ENCODE measurements at regions not wholly inside any gene's neighbourhood (a gene's known extent, or its start where the extent isn't known, plus 50 kb on each side); places are given as distances from the start of the nearest gene placed in this dataset.

DNA sequence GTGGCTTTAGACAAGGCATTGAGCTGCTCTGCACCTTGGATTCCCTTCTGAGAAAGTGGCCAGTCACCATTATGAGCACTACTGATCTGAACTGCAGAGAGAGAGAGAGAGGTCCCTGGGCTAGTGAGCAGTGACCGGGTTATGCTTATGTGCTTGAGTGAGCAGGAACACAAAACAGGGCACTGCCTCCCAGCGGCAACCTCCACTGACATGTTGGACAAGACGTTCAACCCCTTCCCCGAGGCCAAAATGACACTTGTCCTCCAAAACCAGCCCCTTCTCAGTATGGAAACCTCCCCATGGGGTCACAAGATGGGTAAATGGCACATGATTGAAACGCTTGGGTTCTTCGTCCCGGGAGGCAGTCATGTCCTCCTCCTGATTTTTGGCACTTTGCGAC lies 339.4 kb upstream of the ZMIZ1 start:
- no peak for DNase-seq

DNA sequence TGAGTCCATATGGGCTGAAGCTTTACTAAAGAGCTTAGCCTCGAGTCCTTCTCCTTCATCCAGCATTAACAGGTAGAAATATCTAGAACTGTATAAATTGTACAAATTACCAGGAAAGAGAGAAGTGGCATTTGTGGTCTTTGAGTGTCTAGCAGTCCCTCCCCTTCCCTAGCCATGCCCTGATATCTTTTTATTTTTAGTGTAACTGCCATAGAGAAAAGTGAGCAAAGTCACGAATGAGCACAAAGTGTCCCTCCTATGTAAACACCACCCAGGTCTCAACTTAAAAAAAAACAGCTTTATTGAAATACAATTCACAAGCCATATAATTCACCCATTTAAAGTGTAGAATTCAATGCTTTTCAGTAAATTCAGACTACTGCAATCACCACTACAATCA lies 339.0 kb upstream of the ZMIZ1 start:
- DNase-seq: no peak

DNA sequence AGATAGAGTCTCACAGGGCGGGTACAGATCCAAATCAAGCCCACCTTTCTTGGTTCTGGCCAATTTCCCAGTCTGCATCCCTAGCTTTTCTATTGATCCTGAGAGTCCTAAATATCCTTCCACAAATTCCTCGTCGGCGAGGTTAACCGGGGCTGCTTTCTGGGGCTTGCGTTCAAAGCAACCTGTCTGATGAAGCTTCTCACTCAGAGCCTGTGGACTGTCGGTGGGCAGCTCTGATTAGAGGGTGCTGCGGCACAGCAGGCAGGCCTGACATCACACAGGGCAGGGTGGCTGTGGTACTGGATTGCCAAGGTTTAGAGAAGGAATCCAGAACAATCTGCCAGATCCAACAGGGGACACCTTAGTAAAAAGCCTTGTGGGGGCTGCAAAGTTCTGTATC lies 338.0 kb upstream of the ZMIZ1 start:
- no peak for DNase-seq

DNA sequence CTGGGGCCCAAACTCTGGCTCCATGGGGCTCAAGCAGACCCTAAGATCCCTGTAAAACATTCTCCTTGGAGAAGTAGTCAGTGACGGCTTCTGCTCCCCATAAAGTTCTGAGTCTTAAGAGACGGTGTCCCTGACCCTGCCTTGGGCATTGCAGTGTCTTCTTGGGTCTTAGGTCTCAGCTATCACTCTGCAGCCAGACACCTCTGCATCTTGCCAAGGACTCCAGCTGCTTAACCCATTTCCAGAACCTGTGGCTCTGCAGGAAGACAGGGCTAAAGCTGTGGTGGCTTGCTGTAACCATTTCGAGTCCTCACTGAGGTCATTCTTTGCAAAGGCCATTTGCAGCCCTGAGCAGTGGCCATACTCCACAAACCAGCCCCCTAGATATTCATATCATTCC lies 337.1 kb upstream of the ZMIZ1 start:
- no peak for DNase-seq

DNA sequence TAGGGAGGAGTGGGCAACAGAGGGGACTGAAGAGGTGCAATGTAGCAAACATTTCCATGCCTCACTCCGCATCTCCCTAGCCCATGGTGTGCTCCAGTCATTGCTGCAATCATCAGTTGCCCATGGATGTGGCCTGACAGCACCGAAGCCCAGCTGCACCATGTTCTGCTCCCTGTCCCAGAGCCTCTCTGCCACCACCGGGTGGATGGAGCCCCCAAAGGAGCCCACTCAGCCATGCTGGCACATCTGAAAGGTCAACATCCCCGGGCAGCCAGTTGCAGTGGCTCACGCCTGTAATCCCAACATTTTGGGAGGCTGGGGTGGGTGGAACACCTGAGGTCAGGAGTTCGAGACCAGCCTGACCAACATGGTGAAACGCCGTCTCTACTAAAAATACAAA lies 336.4 kb upstream of the ZMIZ1 start:
- DNase-seq: no peak

DNA sequence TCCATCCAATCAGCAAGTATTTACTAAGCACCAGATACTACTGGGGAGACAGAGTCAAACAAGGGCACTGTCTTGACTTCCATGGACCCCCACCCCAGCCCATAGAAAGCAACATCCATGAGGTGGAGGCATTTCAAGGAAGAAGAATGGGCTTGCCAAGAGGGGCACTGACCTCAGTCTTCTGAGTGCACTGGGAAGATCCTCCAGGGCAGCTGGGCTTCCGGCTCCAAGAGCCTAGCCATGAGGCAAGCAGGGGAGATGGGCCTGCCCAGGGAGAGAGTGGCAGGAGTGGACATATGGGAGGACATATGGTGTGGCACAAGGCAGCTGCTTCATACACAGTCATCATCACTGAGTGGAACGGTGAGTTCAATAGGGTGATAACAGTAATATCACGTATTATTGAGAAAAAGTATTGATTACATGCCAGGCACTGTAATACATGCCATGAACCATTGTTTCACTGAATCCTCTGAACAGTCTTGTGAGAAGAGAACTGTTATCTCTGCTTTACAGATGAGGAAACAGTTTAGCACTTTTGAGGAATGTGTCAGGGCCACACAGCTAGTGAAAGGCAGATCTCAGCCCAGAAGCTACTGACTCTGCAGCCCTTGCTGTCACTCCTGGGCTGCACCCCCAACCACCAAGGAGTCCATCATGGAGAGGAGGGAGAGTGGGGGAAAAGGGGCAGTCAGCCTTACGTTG lies 331.7 kb upstream of the ZMIZ1 start:
- DNase-seq: no peak

DNA sequence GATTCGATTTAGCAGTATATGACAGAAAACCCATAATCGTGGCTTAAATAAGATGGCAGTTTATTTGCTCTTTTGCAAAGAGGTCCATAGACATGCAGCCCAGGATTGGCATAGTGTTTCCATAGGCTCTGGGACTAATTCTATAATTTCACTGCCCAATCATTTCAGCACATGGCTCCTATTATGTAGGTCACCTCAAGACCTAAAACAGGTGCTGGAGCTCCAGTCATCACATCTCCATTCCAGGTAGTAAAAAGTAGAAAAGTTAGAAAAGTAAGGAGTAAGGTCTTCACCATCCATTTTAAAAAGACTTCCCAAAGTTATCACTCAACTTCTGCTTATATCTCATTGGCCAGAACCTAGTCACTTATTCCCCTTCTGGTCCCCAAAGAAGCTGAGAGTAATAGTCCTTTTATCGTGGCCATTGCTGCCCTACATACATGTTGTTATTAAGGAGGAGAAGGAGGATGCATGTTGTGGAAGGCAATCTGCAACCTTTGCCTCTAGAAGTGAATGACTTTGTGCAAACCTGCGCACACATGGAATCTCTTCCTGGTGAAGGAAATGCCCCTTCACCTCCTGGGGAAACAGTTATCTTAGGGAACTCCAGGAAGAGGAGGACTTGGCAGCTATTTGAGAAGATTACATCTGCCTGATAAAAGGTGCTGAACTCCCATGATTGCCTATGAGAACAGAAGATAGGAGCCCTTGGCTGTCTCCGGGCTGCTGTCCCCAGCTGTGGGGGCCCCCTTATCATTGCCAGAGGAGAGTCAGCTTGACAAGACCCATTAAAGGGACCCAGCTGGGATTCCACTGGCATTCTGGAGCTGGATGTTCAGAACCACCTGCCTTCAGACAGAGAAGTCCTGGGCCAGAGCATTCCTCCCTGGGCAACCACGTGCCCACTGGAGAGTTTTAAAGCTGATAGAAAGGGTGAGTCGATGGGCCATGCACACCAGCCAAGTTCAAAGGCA lies 330.6 kb upstream of the ZMIZ1 start:
- DNase-seq: no peak

DNA sequence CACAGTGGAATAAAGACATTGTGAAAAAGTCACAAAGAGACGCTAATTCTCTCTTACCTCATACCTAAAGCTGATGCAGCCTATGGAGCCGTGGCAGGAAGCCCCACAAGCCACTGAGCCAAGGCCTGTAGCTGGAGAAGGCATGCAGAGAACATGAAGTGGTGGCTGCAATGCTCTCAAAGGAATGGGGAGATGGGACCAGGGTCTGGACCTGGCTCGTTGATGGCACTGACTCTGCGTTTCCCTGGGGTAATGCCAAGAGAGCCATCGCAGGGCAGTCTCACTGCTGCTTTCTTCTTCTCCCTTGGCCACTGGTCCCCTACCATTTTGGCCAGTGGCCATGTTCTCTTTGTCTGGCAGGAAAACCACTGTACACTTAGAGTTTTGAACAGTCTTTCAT lies 329.9 kb upstream of the ZMIZ1 start:
- DNase-seq: no peak

DNA sequence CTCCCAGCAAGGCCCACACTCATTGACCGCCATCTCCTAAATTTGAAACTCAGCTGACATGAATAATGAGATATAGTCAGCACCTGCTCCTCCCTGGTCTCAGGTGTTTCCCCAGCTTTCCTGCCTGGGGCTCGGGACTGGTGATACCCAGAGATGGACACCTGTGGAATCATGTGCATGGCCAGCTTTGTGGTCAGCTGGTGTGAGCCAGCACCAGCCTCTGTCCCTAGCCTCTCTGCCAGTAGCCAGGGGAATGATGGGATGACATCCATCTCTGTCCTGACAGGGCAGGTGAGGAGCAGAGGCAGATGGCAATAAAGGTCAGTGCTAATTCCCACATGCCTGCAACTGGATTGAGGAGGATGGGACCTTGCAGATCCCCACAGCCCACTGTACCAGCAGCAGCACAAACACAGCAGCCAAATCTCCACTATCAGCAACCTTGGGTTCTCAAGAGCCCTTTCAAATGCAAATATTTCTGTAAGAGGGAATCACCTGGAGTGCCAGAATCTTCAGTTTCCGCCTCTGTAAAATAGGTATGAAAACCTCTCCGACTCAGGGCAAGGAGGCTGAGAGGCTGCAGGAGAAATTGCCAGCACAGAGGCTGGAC lies 329.2 kb upstream of the ZMIZ1 start:
- DNase-seq: no peak

DNA sequence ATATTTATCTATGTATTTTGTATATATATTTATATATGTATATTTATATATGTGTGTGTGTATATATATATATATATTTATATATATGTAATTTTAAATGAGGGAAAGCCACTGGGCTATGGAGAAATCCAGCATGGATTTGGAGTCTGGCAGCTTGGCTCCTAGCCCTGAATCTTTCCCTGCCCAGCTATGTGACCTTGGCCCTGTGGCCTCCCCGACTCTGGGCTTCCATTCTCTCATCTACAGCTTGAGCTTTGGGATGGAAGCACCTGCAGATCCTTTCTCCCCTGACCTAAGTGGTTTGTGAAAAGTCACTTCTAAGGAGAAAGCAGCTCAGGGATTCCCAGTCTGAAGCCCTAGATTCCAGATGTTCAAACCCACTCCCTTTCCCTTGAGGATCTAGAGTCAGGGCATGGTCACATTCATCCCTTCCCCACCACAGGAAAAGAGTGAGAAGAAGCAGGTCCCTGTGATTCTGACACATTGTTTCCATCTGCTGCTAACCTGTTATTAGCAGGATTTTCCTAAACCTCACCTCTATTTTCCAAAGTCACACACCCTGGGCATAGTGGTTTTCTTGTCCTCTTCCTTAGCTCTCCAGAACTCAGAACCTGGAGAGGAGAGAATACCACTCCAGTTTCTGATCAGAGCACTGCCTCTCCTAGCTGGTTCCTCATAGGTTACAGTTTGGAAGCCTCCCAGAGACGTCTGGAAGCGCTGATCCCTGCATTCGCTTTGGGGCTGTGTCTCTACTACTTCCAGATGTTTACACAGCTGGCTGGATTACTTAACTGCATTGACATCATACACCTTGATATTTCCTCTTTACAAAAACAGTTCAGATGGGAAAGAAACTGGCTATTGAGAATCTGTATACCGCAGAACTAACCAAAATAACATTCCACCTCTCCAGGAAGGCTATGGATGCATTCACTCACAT lies 327.5 kb upstream of the ZMIZ1 start:
- DNase-seq: peak; percentile 49

DNA sequence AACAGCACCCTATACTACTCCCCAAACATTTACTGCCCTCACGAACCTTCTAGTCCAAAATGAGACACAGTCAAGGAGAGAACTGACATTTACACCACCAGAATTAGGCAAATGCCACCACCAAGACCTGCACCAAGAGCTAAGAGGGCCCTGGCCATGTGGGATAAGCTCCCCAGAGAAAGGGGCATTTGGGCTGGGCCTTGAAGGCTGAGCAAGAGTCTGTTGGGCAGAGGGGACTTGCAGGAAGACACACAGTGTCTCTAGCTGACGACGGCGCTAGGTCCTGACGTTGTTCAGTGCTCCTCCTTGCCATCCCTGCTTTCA lies 326.4 kb upstream of the ZMIZ1 start:
- DNase-seq: no peak

DNA sequence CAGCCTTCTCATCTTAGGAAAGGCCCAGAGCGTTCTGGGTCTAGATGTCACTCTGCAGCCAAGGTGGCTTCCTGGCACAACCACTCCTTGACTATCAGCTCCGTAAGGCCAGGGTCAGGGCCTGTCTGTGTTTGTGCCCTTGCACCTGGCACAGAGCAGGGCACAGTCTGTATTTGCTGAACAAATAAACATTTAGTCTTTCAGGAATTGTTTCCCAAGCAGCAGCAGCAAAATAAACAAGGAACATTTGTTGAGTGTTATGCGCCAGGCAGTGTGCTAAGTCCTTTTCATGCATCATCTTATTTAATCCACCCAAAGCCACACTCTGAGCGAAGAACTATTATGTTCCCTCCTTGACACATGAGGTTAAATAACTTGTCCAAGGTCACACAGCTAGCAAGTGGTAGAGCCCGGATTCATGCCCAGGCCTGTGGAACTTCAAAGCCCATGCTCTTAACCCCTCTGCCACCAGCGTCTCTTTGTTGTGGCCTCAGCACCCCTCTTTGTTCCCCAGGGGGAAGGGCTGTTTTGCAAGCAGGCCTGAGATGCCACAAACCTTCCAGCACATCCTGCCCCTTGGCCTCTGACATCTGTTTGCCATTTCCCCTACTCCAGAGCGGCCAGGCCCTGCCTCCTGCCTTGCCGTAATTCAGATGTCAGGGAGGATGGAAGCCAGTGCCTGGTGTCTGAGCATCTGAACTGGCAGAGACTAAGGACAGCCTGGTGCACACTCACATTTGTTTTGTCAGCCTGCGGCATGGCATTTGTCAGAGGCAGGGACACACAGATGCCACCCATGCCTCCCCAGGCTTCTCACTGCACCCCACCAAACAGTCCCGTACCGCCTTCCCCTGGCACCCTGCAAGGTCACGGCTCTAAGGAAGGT lies 325.8 kb upstream of the ZMIZ1 start:
- no peak for DNase-seq

DNA sequence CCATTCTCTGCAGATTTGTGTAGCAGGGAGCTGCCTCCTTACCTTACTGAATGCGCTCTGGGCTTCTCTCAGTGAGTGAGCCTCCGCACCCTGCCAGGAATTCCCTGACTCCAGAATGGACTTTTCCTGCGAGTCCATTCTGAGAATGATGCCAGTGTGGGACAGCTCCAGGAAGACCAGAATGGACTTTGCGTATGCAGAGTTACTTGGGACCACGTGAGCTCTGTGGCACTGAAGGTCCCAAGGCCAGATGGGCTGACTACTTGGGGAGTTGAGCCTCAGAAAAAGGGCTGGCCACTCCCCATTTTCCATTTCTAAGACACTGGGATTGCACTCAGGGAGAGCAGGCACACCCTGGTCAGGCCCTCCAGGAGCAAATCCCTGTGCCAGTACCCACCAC lies 324.7 kb upstream of the ZMIZ1 start:
- no peak for DNase-seq

DNA sequence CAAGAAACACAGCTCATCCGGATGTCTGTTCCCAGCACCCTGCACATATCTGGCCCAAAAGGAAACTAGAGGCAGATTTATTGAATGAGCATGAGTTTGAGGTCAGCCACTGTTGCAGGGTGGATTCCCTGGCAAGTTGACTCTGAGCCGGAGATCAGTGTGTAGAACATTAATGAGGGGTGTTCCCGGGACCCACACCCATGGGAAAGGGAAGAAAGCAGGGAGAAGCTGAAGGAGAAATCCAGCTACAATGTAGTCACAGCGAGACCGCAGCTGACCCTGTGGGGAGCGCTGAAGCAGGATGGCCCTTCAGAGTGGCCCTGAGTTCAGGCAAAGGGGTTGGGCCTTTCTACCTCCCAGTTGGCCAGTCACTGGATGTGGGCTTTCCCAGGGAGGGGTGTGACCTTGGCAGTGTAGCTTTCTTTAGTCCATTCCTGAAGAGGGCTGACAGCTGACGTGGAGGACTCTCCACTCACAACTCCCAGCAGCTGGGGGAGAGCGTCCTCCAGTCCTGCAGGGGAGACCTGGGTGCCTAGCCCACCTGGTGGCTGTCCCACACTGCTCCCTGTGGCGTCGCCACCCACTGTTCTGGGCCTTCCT lies 324.2 kb upstream of the ZMIZ1 start:
- no peak for DNase-seq

DNA sequence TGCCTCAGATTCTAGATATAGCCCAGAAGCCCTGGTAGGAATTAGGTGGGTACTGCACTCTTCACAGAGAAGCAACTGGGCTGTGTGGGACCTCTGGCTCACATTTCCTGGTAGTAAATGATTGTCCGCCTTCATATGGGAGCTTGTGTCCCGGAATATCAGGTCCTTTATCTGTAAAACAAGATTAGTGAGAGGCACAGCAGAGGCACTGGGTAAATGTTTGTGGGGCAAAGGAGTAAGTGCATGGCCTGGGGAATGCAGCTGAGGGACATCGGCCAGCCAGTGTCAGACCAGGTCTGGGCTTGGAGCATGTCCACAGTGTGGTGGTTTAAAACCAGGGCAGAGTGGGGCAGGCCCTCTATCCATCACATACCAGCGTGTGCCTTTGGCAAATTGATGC lies 323.3 kb upstream of the ZMIZ1 start:
- no peak for DNase-seq

DNA sequence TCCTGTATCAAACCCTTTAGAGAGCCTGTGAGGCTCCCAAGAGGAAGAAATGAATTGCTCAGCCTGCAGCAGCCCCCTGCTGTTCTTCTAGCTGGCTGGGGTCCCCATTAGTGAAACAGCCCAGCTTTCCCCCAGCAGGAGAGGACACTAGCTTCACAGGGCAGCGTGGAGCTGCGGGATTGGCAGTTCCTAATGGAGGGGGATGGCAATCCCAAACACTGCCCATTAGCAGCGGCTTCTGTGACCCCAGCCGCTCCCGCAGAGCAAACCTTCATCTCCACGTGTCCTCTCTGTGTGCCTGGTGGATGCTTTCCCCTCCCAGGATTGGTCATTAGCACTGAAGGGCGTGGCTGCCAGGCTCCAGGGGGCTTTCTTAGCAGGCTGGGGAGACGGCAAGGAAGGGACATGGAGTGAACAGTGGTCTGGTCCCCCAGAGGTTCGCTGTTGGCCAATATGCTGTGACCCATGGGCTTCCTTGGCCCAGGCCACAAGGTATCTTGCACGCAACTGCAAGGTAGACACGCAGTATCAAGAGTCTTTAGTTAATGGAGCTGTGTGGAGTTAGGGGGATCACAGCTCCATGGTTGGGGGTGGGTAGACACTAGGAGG lies 322.5 kb upstream of the ZMIZ1 start:
- no peak for DNase-seq

DNA sequence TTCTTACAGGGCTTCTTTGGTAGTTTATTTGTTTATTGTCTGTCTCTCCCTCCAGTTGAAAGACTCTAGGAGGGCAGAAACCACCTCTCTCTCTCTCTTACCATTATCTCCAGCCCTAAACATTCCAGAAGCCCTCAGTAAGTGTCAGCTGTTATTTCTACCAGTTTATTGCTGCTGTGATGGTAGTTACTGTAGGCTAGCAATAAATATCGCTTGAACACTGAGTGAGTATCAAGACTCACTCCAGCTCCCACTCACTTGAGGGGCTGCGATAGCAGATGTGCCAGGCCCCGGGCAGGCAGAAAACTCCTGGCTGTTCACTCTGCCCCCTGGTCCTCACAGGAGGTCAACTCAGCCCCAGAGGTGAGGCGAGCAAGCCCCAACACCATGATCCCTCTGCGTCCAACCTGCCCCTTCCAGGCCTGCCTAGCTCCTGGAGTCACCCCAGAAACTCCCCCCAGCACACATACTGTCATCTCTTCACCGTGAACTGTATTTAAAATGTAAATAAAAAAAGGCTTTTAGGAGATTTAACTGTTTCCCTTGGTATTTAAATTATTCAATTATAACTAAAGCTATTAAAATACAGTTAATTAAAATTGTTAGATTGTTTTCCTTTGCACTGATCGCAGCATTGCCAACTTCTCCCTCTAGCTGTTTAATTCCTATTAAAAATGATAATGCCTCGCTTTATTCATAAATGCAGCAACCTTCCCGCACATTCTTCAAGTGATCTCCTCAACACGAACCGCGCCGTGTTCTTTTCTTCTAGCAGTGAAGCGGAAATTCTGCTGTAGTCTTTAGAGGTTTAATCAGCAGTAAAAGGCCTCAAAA lies 321.1 kb upstream of the ZMIZ1 start:
- no peak for DNase-seq

DNA sequence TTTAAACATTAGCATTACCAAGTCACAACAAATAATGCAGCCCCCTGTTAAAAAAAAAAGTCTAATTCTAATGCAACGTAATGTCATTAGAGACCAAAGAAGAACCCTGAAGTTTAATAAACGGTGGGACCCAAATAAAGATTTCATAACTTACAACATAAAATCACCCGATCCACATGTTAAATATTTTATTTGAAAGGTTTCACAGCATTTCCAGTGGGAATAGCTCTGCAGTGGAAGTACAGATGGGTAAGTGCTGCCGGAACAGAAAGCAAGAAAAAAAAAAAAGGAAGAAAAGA lies 320.6 kb upstream of the ZMIZ1 start:
- DNase-seq: no peak

DNA sequence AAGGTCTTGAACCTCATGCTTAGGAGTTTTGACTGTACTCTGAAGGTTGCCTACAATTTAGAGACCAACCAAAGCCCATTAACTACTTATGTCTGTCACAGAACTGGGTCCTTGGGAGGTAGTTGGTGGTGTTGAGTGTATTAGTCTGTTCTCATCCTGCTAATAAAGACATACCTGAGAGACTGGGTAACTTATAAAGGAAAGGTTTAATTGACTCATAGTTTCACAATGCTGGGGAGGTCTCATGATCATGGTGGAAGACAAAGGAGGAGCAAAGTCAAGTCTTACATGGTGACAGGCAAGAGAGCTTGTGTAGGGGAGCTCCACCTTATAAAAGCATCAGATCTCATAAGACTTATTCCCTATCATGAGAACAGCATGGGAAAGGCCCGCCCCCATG lies 319.6 kb upstream of the ZMIZ1 start:
- DNase-seq: no peak

DNA sequence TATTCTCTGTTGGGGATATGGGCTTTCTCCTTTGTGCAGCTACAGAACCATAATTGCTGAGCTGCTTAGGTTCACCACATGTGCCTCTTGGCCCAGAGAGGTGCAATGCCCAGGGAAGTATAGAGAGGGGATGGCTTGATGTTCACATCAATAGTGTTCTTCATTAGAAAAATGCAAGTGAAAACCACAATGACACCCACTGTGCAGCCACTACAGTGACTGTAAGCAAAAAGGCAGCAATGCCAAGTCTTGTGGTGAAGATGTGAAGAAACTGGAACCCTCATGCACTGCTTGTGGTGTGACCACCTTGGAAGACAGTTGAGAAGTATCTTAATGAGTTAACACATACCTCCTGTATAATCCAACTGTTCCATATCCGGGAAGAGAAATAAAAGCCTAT lies 318.9 kb upstream of the ZMIZ1 start:
- no peak for DNase-seq
